Breast epithelium (tissue), 4 donors: ENCODE measurements at regions not wholly inside any gene's neighbourhood (a gene's known extent, or its start where the extent isn't known, plus 50 kb on each side); places are given as distances from the start of the nearest gene placed in this dataset.

Source experiments
- DNase-seq, 2 donors: peaks; one replicate each; pipeline ENCODE4 v3.0.0-alpha.2; 2019; ENCODE audit warnings: low spot score in 2 of 2
- H3K27ac ChIP-seq, 2 donors: fragments of 200-600 bp; sonication (generic) in 1 of 2; one replicate each; pipeline ENCODE4 v1.5.1; 2016 to 2019; ENCODE audit warnings: mild to moderate bottlenecking in 1 of 2
- H3K27me3 ChIP-seq, 2 donors: fragments of 200-600 bp; sonication (generic) in 1 of 2; one replicate each; pipeline versions ENCODE4 v1.5.1 to v1.6.0; 2017 to 2019; ENCODE audit warnings: control low read depth in 1 of 2, mild to moderate bottlenecking in 1 of 2
- H3K36me3 ChIP-seq: fragments of 200-600 bp; one replicate; pipeline ENCODE4 v1.5.1; 2019
- H3K4me1 ChIP-seq, 2 donors: fragments of 200-600 bp; sonication (generic); one replicate each; pipeline ENCODE4 v1.5.1; 2016 to 2019; ENCODE audit warnings: control low read depth in 1 of 2
- H3K4me3 ChIP-seq, 3 donors: fragments of 200-600 bp; sonication (generic); 1 replicate in 2 of 3; 2 replicates in 1 of 3; pipeline ENCODE4 v1.5.1; 2016 to 2019; ENCODE audit warnings: mild to moderate bottlenecking in 3 of 3, moderate library complexity in 2 of 3
- H3K9me3 ChIP-seq, 2 donors: fragments of 200-600 bp; sonication (generic) in 1 of 2; one replicate each; pipeline ENCODE4 v1.5.1; 2016 to 2019; ENCODE audit warnings: control low read depth in 1 of 2
- POLR2A ChIP-seq: fragments of 450-650 bp; IDR thresholded peaks from one replicate; pipeline ENCODE4 v1.6.1; 2016; ENCODE audit warnings: antibody characterized with exemption, mild to moderate bottlenecking, moderate library complexity
- POLR2AphosphoS5 ChIP-seq, 3 donors: sonication (generic); formaldehyde crosslinking; IDR thresholded peaks; one replicate each; pipeline ENCODE4 v1.6.1; 2017; ENCODE audit warnings: antibody characterized with exemption in 3 of 3
- intact Hi-C: fragments of 100-400 bp; cut with DNase I; formaldehyde crosslinking; loops from one replicate; pipeline ENCODE4 v1.15.1; 2023; ENCODE audit warnings: low total_unique reads
- TF ChIP-seq, protein P1 (sequence below), 3 donors: fragments of 450-650 bp; IDR thresholded peaks; one replicate each; pipeline ENCODE4 v1.5.1; 2016 to 2017; ENCODE audit warnings: antibody characterized with exemption in 3 of 3, mild to moderate bottlenecking in 3 of 3, moderate library complexity in 3 of 3

DNA sequence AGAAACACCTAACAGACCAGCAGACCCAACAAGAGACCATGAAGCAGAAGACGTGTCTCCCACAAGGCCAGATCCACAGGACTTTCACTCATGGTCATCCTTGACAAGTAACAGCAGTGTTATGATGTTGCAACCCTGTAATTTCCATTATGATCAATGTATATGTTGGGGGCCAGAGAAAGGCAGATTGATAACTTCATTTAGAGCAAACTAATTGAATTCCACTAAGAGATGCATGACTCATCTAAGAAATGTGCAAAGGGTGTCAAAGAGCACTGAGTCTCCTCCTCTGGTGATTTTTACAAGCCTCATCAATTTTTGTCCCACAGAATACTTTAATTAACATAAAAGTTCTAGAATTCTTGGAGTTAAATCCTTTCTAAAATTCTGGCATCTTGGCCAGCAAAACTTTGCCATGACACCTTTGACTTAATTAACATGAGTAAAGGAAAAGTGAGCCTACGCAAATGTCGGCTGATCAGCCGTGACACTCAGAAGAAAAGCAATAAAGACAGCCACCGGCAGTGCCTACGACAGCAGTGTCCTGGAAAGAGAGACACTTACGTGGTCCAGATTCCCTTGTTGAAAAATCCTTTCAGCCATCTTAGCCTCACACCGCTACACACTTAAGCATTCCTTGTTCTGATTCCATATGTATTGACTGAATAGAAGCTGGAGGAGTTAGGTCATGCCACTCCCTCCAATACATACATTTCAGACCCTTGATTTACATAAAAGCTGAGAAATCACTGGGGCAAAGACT, 370.2 kb upstream of the CCDC196 start:
- no peak for TF ChIP-seq POLR2A
- no peak for TF ChIP-seq POLR2AphosphoS5 (IDR thresholded peaks at IDR 0.05)
- TF ChIP-seq, protein P1, sequence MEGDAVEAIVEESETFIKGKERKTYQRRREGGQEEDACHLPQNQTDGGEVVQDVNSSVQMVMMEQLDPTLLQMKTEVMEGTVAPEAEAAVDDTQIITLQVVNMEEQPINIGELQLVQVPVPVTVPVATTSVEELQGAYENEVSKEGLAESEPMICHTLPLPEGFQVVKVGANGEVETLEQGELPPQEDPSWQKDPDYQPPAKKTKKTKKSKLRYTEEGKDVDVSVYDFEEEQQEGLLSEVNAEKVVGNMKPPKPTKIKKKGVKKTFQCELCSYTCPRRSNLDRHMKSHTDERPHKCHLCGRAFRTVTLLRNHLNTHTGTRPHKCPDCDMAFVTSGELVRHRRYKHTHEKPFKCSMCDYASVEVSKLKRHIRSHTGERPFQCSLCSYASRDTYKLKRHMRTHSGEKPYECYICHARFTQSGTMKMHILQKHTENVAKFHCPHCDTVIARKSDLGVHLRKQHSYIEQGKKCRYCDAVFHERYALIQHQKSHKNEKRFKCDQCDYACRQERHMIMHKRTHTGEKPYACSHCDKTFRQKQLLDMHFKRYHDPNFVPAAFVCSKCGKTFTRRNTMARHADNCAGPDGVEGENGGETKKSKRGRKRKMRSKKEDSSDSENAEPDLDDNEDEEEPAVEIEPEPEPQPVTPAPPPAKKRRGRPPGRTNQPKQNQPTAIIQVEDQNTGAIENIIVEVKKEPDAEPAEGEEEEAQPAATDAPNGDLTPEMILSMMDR (IDR thresholded peaks at IDR 0.05), result no peak
- Histone ChIP-seq H3K36me3 (no peaks in the 10 kb centered on the region), H3K4me1 (no peaks in the 10 kb centered on the region), H3K27me3 (no peaks in the 10 kb centered on the region), H3K4me3 (no peak overlapping the region), H3K27ac (no peak overlapping the region), H3K9me3 (no peaks in the 10 kb centered on the region)
- intact Hi-C loops, result no loop called here
- no peak for DNase-seq

DNA sequence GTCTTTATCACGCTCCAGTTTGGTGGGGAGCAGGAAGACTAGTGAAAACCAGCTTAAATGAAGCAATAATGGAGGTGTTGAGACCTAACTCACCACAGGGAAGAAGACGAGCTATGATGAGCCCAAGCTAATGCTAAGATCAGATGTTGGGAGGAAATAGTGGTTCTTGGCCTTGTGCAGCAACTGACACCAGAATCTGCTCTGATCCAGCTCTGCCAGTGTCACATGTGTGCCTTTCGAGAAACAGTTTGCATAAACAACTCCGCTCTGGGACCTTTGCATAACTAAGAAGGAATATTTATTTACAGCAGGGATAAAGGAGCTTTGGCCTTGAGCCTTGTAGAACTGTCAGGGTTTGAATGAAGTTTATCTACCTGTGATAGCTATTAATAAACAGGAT, 369.4 kb upstream of the CCDC196 start:
- H3K4me1 ChIP-seq, result no peaks in the 10 kb centered on the region
- no peaks in the 10 kb centered on the region for H3K9me3 ChIP-seq
- H3K27me3 ChIP-seq, result no peaks in the 10 kb centered on the region
- no peak for TF ChIP-seq POLR2A
- TF ChIP-seq POLR2AphosphoS5 (IDR thresholded peaks at IDR 0.05), result no peak
- TF ChIP-seq, protein P1 (IDR thresholded peaks at IDR 0.05), result no peak
- no peak overlapping the region for H3K4me3 ChIP-seq
- H3K36me3 ChIP-seq, result no peaks in the 10 kb centered on the region
- no peak overlapping the region for H3K27ac ChIP-seq
- intact Hi-C loops, result no loop called here
- no peak for DNase-seq

DNA sequence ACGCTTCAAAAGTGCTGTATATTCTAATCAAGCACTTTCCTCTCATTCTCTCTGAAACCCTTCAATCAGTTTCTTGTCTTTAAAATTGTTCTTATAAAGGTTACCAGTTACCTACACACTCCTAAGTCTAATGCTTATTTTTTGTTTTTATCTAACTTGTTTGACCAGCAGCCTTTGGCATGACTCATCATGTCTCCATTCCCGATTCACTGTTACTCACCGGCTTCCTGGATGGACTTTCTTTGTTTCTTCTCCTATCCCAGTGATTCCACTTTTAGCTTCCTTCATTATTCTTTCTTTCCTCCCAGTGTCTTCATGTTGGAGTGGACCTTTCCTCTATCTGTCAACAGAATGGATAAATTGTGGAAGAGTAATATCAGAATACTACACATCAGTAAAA, 368.6 kb upstream of the CCDC196 start:
- DNase-seq, result no peak
- Histone ChIP-seq H3K27me3 (no peaks in the 10 kb centered on the region), H3K4me1 (no peaks in the 10 kb centered on the region), H3K27ac (no peak overlapping the region), H3K4me3 (no peak overlapping the region), H3K36me3 (no peaks in the 10 kb centered on the region), H3K9me3 (no peaks in the 10 kb centered on the region)
- TF ChIP-seq, protein P1 (IDR thresholded peaks at IDR 0.05), result no peak
- TF ChIP-seq POLR2AphosphoS5 (IDR thresholded peaks at IDR 0.05), result no peak
- no peak for TF ChIP-seq POLR2A
- intact Hi-C loops, result no loop called here

DNA sequence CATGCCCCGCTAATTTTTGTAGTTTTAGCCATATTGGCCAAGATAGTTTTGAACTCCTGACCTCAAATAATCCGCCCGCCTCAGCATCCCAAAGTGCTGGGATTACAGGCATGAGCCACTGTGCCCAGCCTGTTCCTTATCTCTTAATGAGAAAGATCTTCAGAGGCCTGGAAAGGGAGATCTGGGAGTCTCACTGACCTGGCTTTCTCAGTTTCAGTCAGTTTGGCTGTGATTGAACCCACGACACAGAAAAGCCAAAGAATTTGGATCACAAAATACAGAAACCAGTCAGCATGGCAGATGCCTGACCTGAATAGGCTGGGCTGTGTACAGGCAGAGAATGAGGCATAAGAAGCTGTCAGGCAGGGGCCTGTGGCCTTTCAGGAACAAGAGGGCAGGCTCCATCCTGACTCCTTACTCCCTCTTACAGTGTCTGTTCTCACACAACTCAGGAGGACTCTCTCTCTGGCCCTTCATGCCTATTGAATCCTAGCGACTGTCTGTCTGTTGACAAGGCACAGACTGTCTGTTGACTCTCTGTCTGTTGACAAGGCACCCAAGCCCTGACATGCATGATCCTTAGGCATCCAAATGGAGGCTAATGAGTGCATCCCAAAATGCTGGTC, 366.5 kb upstream of the CCDC196 start:
- DNase-seq, result no peak
- Histone ChIP-seq H3K4me3 (no peak overlapping the region), H3K27me3 (no peaks in the 10 kb centered on the region), H3K4me1 (no peaks in the 10 kb centered on the region), H3K9me3 (no peaks in the 10 kb centered on the region), H3K36me3 (no peaks in the 10 kb centered on the region), H3K27ac (no peak overlapping the region)
- TF ChIP-seq POLR2A, result no peak
- TF ChIP-seq, protein P1 (IDR thresholded peaks at IDR 0.05), result no peak
- TF ChIP-seq POLR2AphosphoS5 (IDR thresholded peaks at IDR 0.05), result no peak
- intact Hi-C loops, result no loop called here

DNA sequence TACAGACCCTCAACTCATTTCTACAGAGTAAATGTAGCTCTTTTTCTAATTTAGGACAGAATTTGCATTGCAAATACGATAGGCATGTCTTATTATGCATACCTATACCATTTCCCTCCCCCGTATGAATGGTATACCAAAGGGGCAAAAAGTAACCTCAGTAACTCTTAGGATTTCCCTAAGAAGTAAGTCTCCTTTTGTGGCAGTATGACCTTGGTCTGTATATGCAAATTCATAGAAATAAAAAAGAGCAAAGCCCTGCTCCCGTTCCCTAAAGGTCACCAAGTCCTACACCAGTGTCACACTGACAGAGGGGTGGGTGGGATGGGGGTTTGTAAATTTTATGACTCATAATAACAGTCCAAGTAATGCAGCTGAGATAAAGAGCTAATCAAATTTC, 365.8 kb upstream of the CCDC196 start:
- H3K4me1 ChIP-seq, result no peaks in the 10 kb centered on the region
- H3K36me3 ChIP-seq, result no peaks in the 10 kb centered on the region
- TF ChIP-seq, protein P1 (IDR thresholded peaks at IDR 0.05), result no peak
- TF ChIP-seq POLR2A, result no peak
- no peak for TF ChIP-seq POLR2AphosphoS5 (IDR thresholded peaks at IDR 0.05)
- no peak overlapping the region for H3K4me3 ChIP-seq
- H3K9me3 ChIP-seq, result no peaks in the 10 kb centered on the region
- DNase-seq, result no peak
- intact Hi-C loops, result no loop called here
- no peak overlapping the region for H3K27ac ChIP-seq
- no peaks in the 10 kb centered on the region for H3K27me3 ChIP-seq
